GM19438 (cell line): ENCODE measurements at regions not wholly inside any gene's neighbourhood (a gene's known extent, or its start where the extent isn't known, plus 50 kb on each side); places are given as distances from the start of the nearest gene placed in this dataset.
"Not testable (repeated sequence)": the region's sequence is repeated elsewhere in the genome, so short reads cannot be mapped to it uniquely, and the experiment has no call there.

ENCODE experiments used
- ATAC-seq: cut with Tn5 transposase; IDR thresholded peaks from one replicate; pipeline ENCODE4 v1.9.1; 2021; ENCODE audit warnings: low read depth; ENCODE audit not compliant: unreplicated experiment

GRCh38 chr1:60251426-60251825 is 177.9 kb upstream of the C1orf87 start:
- ATAC-seq = no peak

DNA sequence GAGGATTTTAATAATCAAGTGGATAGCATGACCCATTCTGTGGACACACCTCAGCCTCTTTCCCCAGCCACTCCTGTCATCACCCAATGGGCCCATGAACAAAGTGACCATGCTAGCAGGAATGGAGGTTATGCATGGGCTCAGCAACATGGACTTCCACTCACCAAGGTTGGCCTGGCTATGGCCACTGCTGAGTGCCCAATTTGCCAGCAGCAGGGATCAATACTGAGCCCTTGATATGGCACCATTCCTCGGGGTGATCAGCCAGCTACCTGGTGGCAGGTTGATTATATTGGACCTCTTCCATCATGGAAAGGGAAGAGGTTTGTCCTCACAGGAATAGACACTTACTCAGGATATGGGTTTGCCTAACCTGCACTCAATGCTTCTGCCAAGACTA is 173.9 kb upstream of the C1orf87 start:
- not testable (repeated sequence) for ATAC-seq

- no peak for ATAC-seq
Measured at GRCh38 chr1:60245324-60245723, 171.8 kb upstream of the C1orf87 start.

- no peak for ATAC-seq
Measured at GRCh38 chr1:60244906-60245305, 171.3 kb upstream of the C1orf87 start.

GRCh38 chr1:60235275-60235674 is 161.7 kb upstream of the C1orf87 start:
- ATAC-seq = no peak

DNA sequence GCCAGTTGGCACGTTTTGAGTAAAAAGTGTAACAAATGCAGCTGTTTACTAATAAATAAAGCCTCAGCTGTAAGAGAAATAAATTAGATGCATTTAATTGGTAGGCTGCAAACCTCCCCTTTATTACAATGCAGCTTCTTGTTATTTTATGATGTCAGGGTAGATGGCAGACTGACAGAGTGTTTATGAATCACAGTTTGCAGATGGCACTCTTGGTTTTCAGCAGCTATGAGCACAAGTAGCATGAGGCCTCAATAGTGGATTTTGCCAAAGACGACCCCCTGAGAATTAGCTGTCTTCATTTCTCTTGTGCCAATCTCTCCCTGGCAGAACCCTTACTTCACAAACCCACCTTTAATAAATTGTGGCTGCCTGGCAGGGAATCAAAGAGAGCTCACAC is 161.2 kb upstream of the C1orf87 start:
- ATAC-seq = no peak

DNA sequence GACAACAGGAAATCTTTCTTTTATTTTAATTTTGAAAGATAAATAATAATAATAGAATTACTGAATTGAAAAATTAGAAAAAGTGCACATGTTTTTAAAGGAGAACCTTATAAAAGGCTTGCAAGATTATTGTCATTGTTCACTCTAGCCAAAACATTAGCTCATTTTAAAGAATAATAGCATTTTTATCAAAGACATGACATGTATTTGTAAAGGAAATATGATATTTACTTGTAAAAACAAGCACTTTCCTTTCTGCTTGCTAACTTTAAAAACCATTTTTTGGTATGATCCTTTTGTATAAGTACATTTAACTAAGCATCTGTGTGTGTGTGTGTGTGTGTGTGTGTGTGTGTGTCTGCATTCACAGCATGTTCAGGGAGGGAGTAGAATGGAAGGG is 156.3 kb upstream of the C1orf87 start:
- ATAC-seq = no peak

GRCh38 chr1:60228041-60228491 is 154.5 kb upstream of the C1orf87 start:
- no peak for ATAC-seq

DNA sequence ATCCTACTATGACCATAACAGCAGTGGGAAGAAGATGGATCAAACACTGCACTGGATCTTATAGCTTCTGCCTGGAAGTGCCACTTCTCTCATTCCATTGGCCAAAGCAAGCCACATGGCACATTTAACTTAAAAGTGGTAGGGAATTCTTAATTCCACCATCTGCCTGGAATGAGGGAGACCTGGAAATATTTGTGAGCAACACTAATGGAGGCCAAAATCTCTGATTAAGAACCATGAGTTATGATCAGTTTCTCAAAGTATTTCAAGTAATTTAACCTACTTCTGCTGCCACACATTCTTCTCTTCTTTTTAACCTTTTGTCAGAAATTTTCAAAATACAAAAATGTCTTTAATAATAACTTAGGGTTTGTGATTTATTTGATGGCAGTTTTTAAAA is 154.0 kb upstream of the C1orf87 start:
- no peak for ATAC-seq

DNA sequence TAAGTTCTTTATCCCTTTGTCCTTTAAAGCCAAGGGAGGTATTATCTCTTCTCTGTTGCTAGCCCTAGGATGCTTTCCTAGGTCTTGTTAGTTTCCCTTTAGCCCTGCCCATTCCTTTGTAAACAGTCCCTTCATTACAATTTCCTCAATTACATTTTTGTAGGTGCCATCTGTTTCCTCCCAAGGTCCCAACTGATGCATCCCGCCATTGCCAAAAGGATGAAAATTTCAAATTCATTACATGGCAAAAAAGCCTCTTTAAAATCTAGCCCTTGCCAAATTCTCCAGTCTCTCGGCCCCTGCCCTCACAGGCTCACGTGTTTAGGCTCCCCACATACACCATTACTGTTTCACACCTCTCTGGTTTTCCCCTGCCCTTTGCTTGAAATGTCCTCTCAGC is 151.9 kb upstream of the C1orf87 start:
- ATAC-seq = no peak

DNA sequence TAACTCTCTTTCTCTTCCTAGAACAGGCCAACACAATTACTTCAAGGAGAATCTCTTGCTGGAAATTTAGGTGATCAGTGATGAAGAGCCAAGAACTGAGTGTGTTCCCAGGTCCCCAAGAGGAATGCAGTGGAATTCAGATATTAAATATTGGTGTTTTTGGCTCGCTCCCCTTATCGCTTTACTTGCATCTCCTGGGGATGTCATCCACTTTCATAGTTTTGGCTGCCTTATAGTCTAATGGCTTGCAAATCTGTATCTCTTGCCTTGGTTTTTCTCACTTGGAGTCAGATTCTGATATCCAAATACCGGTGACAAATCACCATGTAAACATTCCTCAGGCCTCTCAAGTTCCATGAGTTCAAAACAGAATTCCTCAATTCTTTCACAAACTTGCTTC is 151.0 kb upstream of the C1orf87 start:
- no peak for ATAC-seq

- ATAC-seq = no peak
Measured at GRCh38 chr1:60223158-60223557, 149.6 kb upstream of the C1orf87 start.

DNA sequence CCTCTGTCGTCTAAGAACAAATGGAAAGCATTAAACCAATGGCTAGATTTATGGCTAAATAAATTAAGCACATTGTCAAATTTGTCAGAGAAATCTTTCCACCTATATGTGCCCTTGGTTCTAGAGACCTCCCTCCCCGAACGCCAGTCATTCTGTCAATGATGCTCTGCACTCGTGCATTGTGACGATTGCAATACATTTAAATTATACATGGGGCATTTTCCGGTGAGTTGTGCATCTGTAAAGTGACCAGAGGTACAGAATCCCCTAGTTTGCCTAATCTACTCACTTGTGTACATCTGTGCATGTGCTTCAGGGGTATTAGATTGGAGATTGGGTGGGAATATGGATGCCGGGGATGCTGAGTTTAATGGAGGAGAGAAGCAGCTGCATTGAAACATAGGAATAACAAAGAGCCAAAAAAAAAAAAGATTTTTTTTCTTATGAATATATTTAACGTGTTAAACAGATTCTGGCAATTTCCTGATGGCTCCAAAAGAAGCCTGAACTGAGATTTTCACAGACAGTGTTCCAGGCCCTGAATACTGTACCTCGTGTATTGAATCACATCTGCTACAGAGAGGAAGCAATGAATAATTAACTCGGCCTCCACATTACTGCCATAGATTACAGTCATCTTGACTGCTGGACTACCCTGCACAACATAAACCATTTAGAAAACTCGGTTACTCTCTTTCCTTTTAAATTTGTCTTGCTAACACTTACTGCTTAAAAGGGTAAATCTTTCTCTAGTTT is 149.0 kb upstream of the C1orf87 start:
- ATAC-seq = no peak

- ATAC-seq = no peak
Measured at GRCh38 chr1:60213253-60213652, 139.7 kb upstream of the C1orf87 start.

DNA sequence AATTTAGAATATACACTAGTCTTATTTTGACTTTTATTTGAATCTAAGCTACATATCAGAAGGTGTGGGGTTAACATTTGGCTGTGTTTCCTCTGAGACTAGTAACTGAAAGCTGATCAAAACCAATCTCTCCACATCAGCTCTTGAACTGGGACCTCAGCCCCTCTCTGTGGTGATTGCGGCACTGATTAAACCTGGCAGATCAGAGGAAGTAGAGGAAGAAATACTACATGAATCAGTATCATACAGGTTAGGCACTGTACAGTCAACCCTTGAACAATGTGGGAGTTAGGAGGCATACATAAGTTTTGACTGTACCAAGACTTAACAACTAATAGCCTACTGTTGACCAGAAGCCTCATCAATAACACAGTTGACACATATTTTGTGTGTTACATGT is 122.5 kb upstream of the C1orf87 start:
- ATAC-seq = no peak

GRCh38 chr1:60185684-60186083 is 112.1 kb upstream of the C1orf87 start:
- ATAC-seq = no peak

DNA sequence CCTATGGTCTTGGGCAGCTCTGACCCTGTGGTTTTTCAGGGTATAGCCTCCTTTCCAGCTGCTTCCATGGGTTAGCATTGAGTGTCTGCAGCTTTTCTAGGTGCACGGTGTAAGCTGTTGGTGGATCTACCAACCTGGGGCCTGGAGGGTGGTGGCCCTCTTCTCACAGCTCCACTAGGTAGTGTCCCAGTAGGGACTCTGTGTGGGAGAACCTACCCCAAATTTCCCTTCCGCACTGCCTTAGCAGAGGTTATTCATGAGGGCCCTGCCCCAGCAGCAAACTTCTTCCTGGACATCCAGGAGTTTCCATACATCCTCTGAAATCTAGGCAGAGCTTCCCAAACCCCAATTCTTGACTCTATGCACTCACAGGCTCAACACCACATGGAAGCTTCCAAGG is 111.0 kb upstream of the C1orf87 start:
- no peak for ATAC-seq

DNA sequence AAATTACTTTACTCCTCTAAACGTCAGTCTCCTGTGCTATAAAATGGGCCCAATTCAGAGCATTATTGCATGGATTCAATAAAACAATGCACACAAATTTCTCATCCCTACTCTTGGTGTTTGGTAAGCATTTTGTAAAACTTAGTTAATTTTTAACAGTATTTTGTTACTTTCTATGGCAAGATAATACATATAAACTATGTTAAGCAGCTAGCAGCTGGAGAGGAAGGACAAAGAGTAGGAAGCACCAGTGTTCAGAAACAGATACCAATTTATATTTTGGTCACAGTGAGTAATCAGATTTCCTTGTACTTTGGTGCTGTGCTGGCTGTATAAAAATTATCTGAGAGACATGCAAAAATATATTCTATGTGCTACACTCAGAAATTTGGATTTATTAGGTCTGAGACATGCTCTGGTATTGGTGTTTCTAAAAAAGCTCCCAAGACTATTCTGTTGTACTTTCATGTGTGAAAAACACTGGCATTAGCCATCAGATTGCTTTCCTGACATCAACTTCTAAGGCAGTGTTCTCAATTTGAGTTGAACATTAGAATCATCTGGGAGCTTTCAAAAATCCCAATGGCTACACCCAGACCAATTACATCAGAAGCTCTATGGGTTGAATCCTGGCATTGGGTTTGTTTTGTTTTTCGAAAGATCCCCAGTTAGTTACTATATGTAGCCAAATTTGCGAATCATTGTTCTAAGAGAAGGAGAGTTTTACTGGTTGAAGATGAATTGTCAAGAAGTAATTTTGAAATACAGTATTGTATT is 100.3 kb upstream of the C1orf87 start:
- no peak for ATAC-seq

- no peak for ATAC-seq
Measured at GRCh38 chr1:60173006-60173405, 99.4 kb upstream of the C1orf87 start.

GRCh38 chr1:60171801-60172200 is 98.2 kb upstream of the C1orf87 start:
- ATAC-seq = no peak

DNA sequence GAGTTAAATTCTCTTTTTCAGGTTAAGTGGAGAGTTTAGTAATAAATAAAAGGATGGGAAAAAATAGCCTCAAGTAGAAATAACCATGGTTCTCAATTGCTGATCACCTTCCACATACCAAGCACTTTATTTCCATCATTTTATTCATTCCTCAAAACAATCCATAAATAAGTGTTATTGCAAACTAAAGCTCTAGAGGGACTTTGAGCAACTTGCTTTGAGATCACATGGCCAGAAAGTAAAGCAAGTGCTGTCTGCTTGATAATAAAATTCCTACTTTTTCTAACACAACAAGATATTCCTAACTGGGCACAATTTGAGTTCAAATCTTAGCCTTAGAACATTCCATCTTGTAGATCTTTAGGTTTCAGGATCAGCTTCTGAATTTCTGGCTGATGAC is 97.1 kb upstream of the C1orf87 start:
- ATAC-seq = no peak

DNA sequence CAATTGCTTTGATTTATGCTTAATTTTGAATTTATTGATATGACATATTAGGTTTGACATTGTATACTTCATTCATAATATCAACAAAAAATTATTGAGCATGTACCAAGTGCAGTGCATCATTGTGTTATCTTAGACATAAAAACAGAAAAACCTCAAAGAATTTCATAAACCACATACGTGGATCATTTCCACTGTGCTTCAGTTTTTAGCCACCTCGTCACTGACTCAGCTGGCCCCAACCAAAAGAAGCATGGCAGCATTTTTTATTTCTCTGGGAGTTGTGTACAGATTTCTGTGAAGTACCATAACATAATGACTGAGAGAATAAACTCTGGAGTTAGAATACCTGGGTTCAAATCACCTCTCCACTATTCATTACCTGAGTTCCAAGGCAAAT is 95.6 kb upstream of the C1orf87 start:
- ATAC-seq = no peak
